HG03103 (cell line): ENCODE measurements at regions not wholly inside any gene's neighbourhood (a gene's known extent, or its start where the extent isn't known, plus 50 kb on each side); places are given as distances from the start of the nearest gene placed in this dataset.
A peak's percentile ranks its signal among the peaks of the same experiment; 100 is the strongest.

Experiments used
- ATAC-seq: cut with Tn5 transposase; IDR thresholded peaks from one replicate; pipeline ENCODE4 v1.9.1; 2021; ENCODE audit warnings: low read depth; ENCODE audit not compliant: unreplicated experiment

GRCh38 chr14:81946375-81946774 is 412.7 kb upstream of the SEL1L start:
- no peak for ATAC-seq

- ATAC-seq: no peak
Measured at GRCh38 chr14:81946834-81947798, 413.5 kb upstream of the SEL1L start.

GRCh38 chr14:81952917-81953316 is 419.3 kb upstream of the SEL1L start:
- no peak for ATAC-seq

DNA sequence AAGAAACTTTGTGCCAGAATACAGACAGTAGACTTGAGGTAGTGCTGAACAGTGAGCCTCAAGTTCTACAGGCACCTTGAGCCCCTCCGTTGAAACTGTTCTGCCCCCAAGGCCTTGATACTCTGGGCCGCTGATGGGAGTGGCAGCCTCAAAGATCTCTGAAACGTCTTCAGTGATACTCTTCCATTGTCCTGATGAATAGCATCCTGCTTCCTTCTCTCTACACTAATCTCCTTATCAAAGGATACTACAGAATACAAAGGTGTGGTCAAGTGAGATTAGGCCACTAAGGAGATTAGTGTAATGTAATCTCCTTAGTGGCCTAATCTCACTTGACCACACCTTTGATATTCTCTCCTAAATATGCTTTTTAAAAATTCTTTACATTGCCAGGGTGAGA is 419.8 kb upstream of the SEL1L start:
- ATAC-seq: no peak

- no peak for ATAC-seq
Measured at GRCh38 chr14:81955123-81955522, 421.5 kb upstream of the SEL1L start.

DNA sequence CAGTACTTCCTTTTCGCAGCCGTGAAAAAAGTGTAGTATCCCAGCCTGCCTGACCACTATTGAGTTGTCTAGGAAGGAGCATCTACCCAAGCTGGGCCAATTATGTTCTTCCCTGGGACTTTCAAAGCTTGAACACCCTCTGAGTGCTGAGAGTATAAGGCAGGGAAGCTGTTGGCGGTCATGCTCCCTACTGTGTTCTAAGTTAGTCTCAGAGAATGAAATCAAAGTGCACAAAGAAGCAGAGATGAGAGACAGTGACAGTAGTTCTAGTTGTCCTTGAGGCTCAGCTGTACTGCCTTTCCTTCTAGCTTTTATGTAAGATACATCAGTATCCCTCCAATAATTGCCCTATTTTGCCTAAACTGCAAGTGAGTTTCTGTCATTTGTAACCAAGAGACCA is 427.1 kb upstream of the SEL1L start:
- ATAC-seq: no peak

DNA sequence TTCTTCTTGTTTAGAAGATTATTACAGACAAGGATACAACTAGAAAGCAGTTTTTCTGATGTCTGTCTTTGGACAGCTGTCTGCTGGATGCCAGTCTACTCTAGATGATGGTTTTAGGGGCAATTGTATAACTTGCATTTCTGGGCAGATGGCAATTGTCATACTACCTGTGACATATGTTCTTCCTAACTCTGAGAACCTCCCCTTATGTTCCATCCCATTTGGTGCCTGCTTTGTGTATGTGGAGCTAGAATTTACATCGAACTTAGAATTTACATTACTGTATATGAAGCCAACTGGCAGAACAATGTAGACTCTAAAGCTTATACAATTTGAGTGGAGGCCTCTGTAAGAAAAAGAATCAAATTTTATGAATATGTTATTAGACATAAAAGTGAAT is 430.2 kb upstream of the SEL1L start:
- no peak for ATAC-seq

GRCh38 chr14:81970307-81970706 is 436.7 kb upstream of the SEL1L start:
- no peak for ATAC-seq

GRCh38 chr14:81971911-81972310 is 438.3 kb upstream of the SEL1L start:
- no peak for ATAC-seq

- no peak for ATAC-seq
Measured at GRCh38 chr14:81972601-81973000, 438.9 kb upstream of the SEL1L start.

GRCh38 chr14:81974543-81974942 is 440.9 kb upstream of the SEL1L start:
- ATAC-seq: no peak

GRCh38 chr14:81980601-81981306 is 447.1 kb upstream of the SEL1L start:
- no peak for ATAC-seq

DNA sequence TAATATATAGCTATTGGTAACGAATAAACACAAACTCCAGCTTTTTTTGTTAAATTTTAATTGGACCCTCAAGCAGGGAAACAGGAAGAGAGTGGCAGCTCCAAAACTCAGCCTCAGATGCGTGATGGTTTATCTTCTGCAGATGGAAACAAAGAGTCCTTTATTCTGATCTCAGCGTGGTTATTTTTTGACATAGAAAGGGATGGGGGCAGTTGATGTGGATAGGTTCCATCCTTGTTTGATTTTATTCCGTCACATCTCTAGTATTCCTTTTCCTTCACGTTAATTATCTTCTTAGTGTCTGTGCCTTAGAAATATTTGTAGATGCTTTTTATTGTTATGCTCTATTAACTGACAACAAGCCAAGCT is 447.6 kb upstream of the SEL1L start:
- no peak for ATAC-seq

GRCh38 chr14:81982046-81982445 is 448.4 kb upstream of the SEL1L start:
- no peak for ATAC-seq

- no peak for ATAC-seq
Measured at GRCh38 chr14:81986005-81986404, 452.4 kb upstream of the SEL1L start.

DNA sequence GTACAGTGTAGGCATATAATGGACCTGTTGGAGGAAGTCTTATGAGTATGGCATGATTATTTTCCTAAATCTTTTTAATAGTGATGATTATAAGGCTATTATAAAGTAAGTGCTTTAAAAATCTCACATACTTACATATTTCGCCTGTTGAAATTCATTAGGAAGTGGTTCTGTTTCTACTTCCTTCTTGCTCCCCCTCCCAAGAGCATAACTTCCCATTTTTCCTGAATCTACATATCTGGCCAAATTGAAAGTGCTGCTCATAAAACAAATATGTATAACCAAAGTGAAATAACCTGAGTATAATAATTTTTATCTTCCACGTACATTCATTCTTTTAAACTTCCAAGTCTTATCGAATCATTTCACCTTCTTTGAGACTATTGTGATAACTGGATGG is 455.6 kb upstream of the SEL1L start:
- no peak for ATAC-seq

DNA sequence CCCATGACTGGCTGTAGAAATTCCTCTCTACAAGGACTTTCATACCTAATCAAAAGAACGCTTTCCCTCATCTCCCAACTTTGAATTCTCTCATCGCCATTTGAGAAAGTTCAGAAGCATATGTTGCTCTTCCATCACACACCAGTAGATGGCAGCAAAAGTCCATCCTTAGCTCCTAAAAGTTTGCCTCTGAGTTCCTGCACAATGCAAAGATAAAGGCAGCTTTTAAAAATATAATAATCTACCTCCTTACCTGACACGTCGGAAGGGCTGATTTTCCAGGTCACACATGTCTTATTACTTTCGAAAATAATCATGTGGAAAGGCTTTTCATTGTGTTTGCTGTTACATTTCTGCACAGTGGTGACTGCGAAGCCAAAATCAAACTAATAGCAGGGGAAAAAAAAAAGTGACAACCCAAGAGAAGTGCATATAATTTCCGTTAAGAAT is 456.7 kb upstream of the SEL1L start:
- peak; percentile 73 for ATAC-seq

- no peak for ATAC-seq
Measured at GRCh38 chr14:81991998-81992397, 458.3 kb upstream of the SEL1L start.

- ATAC-seq: no peak
Measured at GRCh38 chr14:81993432-81993831, 459.8 kb upstream of the SEL1L start.

DNA sequence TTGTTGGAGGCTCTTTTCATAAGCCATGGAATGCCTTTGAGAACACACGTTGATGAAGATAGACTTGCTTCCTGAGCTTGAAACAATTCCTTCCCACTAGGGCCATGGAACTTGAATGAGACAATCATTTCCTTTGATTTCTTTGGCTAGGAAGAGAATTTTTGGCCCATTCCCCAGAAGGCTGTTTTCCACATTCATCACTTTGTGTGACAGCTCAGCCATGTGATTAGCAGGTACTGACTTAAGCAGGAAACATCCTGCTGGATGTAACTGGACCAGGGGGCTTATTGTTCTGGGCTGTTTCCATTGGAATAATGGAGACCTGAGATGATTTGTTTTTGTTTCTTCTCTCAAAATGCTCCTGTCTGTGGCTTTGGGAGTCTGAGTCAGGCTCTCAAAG is 469.8 kb upstream of the SEL1L start:
- ATAC-seq: no peak

DNA sequence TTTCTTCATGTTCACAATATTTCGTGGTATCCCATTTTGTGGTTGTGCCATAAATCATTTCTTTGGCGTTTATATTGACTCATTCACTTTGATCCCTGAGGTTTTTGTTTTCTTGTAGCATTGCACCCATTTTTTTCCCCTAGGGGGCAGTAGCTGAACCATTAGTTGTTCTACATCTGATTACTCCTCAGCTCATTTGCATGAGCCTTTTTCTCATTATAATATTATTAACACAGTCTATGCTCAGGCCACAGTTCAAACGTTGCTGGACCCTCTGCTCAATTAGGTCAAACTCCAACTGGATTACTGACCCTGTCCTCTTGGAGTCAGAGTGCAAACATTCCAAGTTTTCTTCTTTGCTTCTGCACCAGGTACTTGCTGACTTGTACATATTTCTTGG is 475.4 kb upstream of the SEL1L start:
- no peak for ATAC-seq

GRCh38 chr14:82009993-82010392 is 476.3 kb upstream of the SEL1L start:
- ATAC-seq: no peak
